ENCODE measurements at regions not wholly inside any gene's neighbourhood (a gene's known extent, or its start where the extent isn't known, plus 50 kb on each side); places are given as distances from the start of the nearest gene placed in this dataset.

DNA sequence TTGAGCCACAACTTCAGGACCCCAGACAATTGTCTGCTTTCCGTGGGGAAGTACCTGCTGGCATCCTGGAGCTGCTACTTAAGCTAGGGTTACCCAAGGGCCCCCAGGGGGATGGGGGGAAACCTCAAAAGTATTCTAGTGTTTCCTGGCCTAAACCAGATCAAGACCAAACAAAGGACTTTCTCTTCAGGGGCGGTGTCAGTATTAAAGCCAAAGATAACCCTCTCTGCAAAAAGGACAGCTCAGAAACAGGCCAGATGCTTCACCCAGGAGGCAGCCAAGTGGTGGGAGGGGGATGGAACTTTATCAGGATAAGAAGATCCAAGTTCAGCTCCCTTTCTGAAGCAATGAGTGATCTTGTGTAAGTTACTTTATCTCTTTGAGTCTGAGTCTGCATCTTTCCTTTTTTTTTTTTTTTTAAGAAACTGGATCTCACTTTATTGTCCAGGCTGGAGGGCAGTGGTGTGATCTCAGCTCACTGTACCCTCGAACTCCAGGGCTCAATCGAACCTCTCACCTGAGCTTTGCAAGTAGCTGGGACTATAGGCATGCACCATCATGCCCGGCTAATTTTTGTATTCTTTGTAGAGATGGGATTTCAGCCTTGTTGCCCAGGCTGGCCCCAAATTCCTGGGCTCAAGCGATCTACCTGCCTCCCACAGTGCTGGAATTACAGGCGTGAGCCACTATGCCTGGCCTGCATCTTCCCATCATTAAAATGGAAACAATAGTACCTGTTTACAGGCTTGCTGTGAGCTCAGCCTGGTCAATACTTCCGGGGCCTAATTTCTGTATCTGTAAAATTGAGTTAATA is 151.8 kb upstream of the PTPRM start:
- no peak for DNase-seq (ENCODE audit: low read depth)

DNA sequence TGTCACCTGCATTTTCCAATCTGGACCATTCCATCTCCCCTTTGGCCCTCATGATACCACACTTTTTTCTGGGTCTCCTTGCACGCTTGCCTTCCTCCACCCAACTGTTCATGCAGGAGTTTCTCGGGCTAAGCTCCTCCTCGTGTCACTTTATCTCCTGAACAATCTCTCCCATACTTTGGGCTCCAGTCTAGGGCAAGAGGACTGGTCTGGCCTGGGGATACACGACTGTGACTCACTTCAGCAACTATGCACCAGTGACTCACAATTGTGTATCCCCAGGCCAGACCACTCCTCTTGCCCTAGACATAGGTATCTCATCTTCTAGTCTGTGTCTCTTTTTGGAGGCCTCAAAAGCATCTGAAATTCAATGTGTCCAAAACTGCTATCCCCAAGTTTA is 149.4 kb upstream of the PTPRM start:
- no peak for DNase-seq (ENCODE audit: low read depth)

DNA sequence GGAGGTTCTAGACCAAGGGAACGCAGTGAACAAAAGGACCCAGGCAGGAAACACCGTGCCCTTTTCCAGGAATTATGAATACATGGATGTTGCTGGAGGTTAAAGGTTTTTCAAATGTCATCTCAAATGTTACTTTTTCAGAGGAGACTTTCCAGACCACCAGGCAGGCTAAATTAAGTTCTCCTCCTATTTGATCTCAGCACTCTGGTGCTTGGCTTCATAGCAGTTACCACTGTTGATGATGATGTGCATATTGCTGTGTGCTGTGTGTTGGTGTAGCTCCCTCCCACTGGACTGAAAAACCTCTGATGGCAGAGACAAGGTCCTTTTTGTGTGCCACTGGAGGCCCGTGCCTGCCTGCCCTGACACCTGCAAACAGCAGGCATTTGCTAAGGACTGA is 137.3 kb upstream of the PTPRM start:
- no peak for DNase-seq (ENCODE audit: low read depth)

DNA sequence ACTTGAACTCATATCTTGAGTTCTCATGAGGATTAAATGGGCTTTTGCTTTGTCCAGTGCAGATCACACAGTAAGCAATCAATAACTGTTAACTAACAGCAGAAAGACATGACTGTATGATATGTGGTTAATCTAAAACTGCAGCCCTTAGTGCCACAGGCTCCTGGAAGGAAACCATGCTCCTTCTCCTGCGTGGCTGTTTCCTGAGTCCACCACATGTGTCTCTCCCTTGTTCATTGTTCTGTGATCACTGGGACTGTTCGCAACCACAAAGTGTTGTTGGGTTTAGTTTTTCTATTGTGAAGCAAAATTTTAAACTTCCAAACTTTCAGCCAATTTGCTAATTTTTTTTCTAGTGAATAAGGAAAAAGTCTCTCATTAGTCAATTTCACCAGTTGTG is 130.9 kb upstream of the PTPRM start:
- DNase-seq (ENCODE audit: low read depth), result no peak

DNA sequence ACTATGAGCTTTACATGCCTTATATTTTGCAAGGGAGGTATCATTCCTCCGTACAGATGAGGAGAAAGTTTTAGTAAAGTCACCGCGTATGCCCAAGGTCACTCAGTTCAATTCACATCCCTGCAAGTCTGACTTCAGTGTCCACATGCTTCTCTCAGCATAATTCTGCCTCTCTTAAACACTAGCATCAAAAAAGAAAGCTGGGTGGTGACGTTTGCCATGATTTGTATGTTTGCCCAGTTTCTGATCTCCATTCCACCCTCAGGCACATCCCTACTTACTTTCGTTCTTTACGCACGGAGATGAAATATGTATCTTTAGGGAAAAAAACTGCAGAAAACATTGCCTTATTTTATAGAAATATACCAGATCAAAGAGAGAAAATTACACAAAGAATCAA is 129.2 kb upstream of the PTPRM start:
- DNase-seq (ENCODE audit: low read depth), result no peak

DNA sequence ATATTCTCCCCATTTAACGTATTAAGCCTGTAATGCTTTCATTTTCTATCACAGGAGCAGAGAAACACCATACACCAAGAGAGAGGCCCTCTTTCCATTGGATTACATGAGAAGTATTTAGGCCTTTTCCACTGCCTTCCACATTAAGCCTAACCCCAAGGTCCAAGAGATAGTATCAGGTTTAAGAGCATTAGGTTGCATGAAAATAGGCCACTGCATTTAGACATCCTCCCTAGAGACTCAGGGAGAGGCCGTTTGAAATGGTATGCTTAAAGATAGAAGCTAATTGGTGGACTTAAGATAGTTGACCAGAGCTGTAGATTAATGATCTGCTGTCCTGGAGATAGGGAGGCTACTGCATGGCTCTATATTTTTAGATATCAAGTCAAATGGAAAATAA is 128.5 kb upstream of the PTPRM start:
- DNase-seq (ENCODE audit: low read depth), result no peak

DNA sequence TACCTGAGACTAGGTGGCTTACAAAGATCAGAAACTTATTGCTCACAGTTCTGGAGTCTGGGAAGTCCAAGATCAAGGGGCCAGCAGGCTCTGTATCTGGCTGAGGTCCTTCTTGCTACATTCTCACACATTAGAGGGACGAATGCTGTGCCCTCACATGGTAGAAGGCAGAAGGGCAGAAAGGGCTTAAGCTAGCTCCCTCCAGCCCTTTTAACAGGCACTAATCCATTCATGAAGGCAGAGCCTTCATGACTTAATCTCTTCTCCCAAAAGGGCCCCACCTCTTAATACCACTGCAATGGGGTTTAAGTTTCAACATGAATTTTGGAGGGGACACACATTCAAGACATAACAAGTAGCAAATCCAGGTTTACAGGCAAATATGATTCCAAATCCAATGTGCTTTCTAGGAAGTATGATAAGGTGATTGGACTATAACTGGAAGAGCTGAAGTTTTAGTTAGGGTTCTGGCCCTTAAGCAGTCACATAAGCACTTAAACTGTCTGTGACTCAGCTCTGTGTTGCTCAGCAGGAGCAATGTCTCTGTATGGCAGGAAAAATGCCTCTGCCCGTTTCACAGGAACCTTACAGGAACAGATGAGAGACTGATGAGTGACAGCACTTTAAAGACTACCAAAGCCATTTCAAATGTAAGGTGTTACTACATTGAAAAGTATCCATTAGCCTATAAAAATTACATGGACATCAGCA is 119.6 kb upstream of the PTPRM start:
- no peak for DNase-seq (ENCODE audit: low read depth)

DNA sequence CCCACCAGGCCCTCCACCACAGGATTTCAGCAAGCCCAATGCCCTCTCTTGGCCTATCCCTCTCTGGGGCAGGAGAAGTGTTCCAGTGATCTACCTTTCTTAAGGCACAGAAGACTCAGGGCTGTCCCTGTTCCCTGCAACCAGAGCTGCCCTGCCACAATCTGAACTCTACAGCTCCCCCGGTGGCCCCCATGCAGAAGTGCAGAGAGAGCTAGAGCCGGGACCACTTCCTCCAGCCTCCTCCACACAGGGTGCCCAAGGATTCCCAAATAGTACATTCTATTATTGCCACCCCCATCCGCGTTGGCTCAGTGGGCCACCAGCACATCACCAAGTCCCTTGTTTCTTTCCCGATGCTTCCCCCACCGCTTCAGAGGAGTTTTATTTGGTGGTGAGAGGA is 114.8 kb upstream of the PTPRM start:
- DNase-seq (ENCODE audit: low read depth), result no peak

DNA sequence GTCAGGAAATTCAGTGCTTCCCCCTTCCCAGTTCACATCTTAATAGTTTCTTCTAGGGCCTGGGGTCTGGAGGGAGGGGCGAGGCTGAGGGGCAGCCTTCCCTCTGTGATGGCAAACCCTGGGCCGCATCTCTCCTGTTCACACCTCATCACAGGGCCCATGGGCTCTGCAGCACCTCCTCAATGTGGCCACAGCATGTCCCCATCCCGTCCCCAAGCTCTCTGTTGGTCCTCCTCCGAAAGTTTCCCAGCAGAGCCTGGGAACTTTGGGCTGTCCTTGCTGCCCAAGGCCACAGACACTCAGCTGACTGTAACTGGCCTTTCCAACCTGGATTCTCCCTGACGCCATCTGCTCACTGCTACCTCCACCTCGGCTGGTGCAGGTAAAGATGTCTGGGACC is 112.7 kb upstream of the PTPRM start:
- DNase-seq (ENCODE audit: low read depth), result no peak

DNA sequence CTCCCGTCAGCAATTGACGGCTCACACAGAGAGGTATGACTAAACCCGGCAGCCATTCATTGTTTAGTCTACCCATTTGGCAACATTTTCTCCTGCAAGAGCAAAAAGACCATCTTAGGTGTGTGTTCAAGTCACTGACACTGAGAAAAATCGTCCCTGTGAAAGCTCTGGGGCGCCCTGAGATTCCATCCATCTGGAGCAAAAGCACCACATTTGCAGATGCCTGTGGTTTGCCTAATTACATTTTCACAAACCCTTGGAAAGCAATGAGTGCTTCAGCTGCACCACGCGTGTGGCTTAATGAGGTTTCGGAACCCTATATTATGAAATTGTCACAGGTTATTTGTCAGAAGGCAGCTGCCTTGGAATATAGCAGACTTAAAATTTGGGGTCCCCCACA is 110.7 kb upstream of the PTPRM start:
- DNase-seq (ENCODE audit: low read depth), result no peak

DNA sequence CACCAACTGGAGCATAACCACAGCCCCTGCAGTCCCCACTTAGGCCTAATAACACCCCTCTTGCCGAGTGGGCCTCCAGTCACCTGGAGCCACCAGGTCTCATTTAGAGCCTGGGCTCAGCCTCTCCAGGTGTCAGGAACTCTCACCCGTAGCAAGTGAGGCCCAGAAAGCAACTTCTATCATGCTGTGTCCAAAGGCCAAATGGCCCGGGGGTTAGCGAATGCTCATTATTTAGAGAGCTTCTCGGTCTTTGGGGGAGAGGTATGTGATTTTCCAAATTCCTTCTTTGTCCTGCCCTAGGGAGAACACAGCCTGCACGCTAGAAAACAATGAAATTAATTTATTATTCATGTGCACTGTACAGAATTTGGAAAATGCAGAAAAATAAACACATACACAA is 109.9 kb upstream of the PTPRM start:
- no peak for DNase-seq (ENCODE audit: low read depth)

DNA sequence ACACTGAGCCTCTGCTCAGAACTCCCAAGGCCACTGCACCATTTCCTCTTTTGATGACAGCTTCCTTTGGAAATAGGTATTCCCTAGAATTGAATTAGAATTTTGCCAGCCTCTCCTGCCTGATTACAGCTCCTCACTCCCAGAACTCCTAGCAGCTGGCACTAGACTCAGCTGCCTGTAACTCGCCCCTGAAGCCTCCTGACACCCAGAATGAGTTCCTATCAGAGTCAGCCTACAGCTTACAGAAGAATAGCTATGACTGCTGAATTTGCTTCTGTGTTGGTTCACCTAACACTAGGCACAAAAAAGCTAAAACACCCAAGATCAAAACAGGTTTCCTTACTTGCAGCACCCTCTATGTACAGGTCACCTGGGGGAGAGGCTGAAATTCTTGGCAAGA is 108.2 kb upstream of the PTPRM start:
- DNase-seq (ENCODE audit: low read depth), result no peak

DNA sequence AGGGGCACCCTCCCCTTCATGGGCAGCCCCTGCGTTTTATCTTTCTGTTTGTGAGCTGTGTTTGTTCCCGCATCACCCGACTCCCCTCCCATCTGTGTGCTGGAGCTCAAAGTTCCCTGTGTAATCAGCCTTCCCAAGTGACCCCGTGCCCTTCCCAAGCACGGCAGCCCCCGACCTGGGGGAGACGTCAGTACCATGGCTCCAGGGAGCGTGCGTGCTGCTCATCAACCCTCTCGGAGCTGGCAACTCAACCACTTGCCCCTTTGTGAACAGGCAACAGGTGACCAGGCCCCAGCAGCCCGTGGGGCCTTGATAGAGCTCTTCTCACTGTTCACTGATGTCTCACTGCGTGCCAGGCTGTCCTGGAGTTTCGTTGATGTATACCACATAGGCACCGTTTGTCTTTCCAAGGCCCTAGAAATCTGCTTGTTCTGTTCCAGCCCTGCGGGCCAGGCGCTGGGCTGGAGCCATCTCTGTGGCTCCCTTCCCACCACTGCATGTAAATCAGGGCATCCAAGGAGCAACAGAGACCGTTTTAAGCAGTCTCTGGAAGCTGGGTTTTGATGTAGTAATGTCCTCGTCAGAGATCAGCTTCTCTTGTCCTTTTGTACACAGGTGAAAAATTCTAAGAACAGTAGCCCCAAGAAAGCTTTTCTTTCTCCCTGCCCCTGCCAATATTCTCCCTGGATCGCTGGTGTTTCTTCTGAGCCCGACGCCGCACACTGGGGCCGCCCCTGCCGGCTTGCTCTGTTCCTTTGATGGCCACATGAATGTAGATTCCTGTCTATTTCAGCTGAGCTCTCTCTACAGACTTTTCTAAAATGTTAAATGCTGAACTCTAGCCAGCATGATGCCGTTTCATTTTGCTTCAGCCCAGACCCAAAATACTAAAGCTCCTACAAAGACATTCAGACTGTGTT is 107.0 kb upstream of the PTPRM start:
- DNase-seq (ENCODE audit: low read depth), result no peak

DNA sequence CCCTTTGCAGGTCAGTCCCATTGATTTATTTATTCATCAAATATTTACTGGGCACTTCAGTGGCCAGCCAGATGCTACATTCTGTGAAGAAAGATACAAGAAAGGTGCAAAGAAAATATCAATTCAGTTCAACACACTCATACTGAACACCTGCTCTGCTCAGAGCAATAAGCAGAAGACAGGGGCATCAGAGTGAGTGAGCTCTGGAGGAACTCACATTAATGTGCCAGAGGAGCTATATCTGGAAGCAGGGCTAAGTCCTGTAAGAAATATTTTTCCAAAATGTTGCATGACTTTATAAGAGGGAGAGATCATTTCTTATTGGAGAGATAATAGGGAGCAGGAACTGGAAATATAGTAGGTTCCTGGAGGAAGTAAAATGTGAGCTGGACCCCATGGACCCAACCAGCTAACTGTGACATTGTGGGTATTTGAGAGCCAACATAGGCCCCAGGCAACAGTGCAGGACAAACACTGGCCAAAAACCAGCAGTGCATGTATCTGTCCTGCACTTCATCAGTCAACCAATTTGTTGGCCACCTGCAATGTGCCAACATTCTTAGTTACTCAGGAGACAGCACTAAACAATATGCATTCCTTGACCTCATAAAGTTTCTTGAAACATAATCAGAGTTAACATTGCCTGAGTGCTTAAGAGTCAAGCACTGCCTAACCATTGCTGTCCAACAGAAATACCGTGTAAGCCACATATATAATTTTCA is 102.7 kb upstream of the PTPRM start:
- DNase-seq (ENCODE audit: low read depth), result no peak

DNA sequence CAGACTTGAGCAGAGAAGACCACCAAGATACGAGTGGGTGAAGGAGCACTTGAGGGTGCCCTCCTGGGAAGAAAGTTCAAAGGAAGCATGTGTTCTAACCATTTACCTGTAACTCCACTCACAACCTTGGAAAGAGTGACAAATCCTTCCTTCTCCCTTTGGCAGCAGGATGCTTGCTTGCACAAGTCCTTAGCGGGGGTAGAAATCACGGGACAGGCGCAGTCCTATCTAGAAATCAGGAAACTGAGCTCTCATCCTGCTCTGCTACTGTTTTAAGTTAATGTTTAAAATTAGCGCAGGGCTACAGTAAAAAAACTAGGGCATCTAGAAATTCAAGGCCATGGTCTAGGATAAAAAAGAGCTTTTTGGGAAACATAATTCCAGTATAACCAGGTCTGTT is 100.9 kb upstream of the PTPRM start:
- no peak for DNase-seq (ENCODE audit: low read depth)

DNA sequence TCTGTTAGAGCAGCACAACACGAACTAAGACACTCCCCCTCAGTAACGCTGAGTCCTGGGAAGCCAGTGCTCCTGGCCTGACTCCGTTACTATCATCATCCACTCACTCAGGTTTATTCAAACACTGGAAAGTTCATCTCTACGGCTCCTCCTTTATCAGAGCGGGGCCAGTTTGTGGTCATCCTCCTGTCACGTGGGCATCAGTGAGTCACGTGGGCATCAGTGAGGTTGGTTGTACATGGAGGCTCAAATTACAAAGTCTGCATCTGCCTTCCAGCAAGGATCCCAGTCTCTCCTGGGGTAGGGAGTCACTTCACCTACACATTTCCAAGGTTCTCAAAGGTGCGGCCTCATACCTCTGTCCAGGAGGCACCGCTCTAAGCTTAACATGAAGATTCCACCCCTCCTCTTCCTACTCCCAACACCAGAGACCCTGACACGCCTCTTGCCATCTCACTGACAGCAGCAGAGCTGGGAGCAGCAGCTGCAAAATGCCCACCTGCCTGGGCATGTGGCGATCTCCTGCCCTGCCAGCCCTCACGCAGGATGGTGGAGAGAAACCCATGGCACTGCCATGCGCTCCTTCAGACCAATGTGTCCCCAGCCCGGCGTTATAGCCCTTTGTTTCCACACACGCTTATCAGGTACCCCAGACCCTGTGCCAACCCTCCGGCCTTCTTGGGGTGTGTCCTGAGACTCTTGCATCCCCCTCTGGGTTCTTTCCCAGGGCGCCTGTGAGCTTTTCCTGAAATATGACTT is 99.2 kb upstream of the PTPRM start:
- DNase-seq (ENCODE audit: low read depth), result no peak

DNA sequence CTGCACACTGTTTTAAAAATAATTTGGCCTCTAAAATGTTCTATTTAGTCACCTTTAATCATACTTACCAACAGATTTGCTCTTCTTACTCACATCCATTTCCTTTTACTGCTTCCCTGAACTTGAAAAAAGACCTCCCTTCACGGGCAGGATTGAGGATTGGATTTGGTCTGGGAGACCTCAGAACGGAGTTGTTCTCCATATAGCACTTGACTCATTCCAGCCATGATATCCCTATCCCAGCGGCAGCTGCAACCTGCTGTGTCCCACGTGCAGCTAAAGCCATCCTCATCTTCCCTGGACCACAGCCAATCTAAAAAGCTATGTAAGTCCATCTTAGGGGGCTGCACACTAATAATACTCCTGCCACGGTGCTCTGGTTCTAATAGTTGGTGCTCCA is 97.0 kb upstream of the PTPRM start:
- no peak for DNase-seq (ENCODE audit: low read depth)

DNA sequence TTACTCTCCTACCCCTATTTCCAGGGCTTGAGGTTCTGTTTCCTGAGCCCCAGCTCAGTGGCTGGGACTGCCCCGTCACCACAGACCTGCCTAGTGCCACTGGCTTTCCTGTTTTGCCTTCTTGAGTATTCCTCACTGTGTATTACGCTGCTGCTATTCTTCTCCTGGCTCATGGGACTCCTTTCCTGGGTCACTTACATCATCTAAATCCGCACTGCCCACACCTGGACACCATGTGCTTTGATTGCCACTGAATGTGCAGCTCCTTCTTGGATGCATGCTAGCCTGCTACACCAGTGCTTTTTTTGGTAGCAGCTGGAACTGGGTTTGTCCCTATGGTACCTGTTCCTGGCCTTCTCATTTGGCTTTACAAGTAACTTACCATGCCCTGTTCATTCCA is 96.6 kb upstream of the PTPRM start:
- DNase-seq (ENCODE audit: low read depth), result no peak

DNA sequence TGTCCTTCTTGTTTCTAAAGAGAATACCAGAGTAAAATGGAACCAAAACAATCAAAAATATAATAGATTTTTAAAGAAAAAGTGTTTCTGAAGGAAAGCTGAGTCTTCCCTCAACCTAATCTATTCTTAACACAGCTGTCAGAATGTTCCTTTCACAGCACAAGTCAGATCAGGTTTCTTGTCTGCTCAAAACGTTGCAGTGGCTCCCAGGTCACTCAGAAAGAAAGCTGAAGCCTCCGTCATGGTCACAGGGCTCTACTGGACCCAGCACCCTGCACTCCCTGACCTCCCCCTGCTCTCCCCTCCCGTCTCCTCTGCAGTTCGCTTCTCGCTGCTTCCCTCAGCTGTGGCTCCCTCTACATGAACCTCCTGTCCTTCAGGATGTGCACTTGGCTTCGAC is 90.7 kb upstream of the PTPRM start:
- DNase-seq (ENCODE audit: low read depth), result no peak

DNA sequence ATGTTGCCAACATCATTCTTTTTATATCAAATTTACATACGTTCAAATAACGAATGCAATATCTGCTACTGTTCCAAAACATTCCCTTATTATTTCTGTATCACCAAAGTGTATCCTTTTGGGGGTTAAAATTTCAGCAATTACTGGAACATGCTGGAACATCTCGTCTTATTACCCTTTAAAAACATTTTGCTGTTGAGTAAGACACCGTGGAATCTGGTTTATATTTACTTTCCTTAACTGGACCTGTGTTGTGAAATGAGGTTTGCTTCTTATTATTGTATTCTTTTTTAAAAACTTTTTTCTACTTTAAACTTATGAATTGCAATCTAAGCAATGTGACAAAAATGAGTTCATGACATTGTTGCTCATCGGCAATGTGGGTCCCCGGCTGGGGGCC is 87.4 kb upstream of the PTPRM start:
- DNase-seq (ENCODE audit: low read depth), result no peak

DNA sequence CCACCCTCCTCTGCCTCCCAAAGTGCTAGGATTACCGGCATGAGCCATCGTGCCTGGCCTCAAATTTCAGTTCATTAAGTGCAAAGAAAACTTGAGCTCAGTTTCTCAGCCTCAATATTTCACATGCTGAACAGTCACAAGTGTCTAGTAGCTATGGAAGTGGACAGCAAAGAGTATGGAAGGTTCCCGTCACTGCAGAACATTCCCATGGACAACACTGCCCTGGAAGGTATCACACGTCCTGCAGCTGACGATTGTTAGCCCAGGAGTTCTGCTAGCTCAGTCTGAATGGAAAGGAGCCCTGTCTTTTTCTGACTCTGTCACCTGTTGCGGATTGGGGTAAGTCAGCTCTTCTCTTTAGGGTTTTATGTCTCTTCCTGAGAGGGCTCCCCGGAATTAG is 86.2 kb upstream of the PTPRM start:
- no peak for DNase-seq (ENCODE audit: low read depth)

Data from stromal cell of bone marrow (primary cell).